Activated CD4-positive, alpha-beta memory T cell treated with anti-CD3 and anti-CD28 coated beads for 36 hours (primary cell): ENCODE measurements at regions not wholly inside any gene's neighbourhood (a gene's known extent, or its start where the extent isn't known, plus 50 kb on each side); places are given as distances from the start of the nearest gene placed in this dataset.

Experiments
- CTCF ChIA-PET: fragments of 350-600 bp; sonication (Branson Sonifier 250); formaldehyde crosslinking; loops from one replicate; lab custom pipeline; 2021; ENCODE audit warnings: antibody characterized with exemption, inconsistent platforms; lab: Charles Lee
- POLR2A ChIA-PET: fragments of 350-600 bp; sonication (Branson Sonifier 250); formaldehyde crosslinking; loops from one replicate; lab custom pipeline; 2021; ENCODE audit warnings: antibody characterized with exemption; lab: Charles Lee
- DNase-seq: peaks from one replicate; pipeline ENCODE4 v3.0.0-alpha.2; 2020
- H3K27ac Mint-ChIP-seq: one replicate; pipeline ENCODE4 v1.8.0; 2021; ENCODE audit warnings: mixed read lengths
- H3K27me3 Mint-ChIP-seq: one replicate; pipeline ENCODE4 v1.8.0; 2021; ENCODE audit warnings: mixed read lengths
- H3K36me3 Mint-ChIP-seq: one replicate; pipeline ENCODE4 v1.8.0; 2021; ENCODE audit warnings: mixed read lengths
- H3K4me1 Mint-ChIP-seq: one replicate; pipeline ENCODE4 v1.8.0; 2021; ENCODE audit warnings: low read depth, mixed read lengths
- H3K4me3 Mint-ChIP-seq: one replicate; pipeline ENCODE4 v1.8.0; 2021; ENCODE audit warnings: mild to moderate bottlenecking, mixed read lengths
- H3K9me3 Mint-ChIP-seq: one replicate; pipeline ENCODE4 v1.8.0; 2021; ENCODE audit warnings: mixed read lengths
- intact Hi-C: fragments of 100-400 bp; cut with micrococcal nuclease; formaldehyde crosslinking; loops from one replicate; pipeline ENCODE4 v1.15.1; 2023

GRCh38 chr4:14669371-14669770 lies 332.9 kb upstream of the CPEB2 start:
- Mint-ChIP-seq H3K4me1 (no peaks in the 10 kb centered on the region), H3K27ac (no peak overlapping the region), H3K9me3 (peaks cover 6% of the 10 kb centered on the region), H3K4me3 (no peak overlapping the region), H3K36me3 (peaks cover 2% of the 10 kb centered on the region), H3K27me3 (peaks cover 2% of the 10 kb centered on the region)
- CTCF ChIA-PET, result no interaction called here
- POLR2A ChIA-PET, result no interaction called here
- no peak for DNase-seq
- intact Hi-C loops, result no loop called here

- peaks cover 1% of the 10 kb centered on the region for H3K36me3 Mint-ChIP-seq
- H3K27me3 Mint-ChIP-seq, result peaks cover under 1% of the 10 kb centered on the region
- no peak overlapping the region for H3K4me3 Mint-ChIP-seq
- ChIA-PET CTCF (no interaction called here), POLR2A (no interaction called here)
- intact Hi-C loops, result no loop called here
- DNase-seq, result no peak
- no peak overlapping the region for H3K27ac Mint-ChIP-seq
- no peaks in the 10 kb centered on the region for H3K4me1 Mint-ChIP-seq
- peaks cover 4% of the 10 kb centered on the region for H3K9me3 Mint-ChIP-seq
These were observed 331.1 kb upstream of the CPEB2 start for GRCh38 chr4:14671146-14671545.

- H3K27ac Mint-ChIP-seq, result no peak overlapping the region
- H3K4me3 Mint-ChIP-seq, result no peak overlapping the region
- ChIA-PET POLR2A (no interaction called here), CTCF (no interaction called here)
- no peaks in the 10 kb centered on the region for H3K27me3 Mint-ChIP-seq
- DNase-seq, result no peak
- H3K9me3 Mint-ChIP-seq, result no peaks in the 10 kb centered on the region
- intact Hi-C loops, result no loop called here
- no peaks in the 10 kb centered on the region for H3K4me1 Mint-ChIP-seq
- H3K36me3 Mint-ChIP-seq, result no peaks in the 10 kb centered on the region
These were observed 326.8 kb upstream of the CPEB2 start for GRCh38 chr4:14675279-14675985.

- H3K4me3 Mint-ChIP-seq, result no peak overlapping the region
- no peaks in the 10 kb centered on the region for H3K36me3 Mint-ChIP-seq
- no peak overlapping the region for H3K27ac Mint-ChIP-seq
- DNase-seq, result no peak
- H3K4me1 Mint-ChIP-seq, result no peaks in the 10 kb centered on the region
- H3K27me3 Mint-ChIP-seq, result no peaks in the 10 kb centered on the region
- H3K9me3 Mint-ChIP-seq, result no peaks in the 10 kb centered on the region
- CTCF ChIA-PET, result no interaction called here
- intact Hi-C loops, result no loop called here
- POLR2A ChIA-PET, result interaction anchor here (0.6 kb wide), 1 partner anchor 178 kb away, joined by 5 read pairs; no protein-coding TSS in a partner anchor
These were observed 322.4 kb upstream of the CPEB2 start for GRCh38 chr4:14679906-14680305.

- POLR2A ChIA-PET, result no interaction called here
- H3K4me3 Mint-ChIP-seq, result no peak overlapping the region
- intact Hi-C loops, result no loop called here
- H3K27ac Mint-ChIP-seq, result no peak overlapping the region
- H3K36me3 Mint-ChIP-seq, result no peaks in the 10 kb centered on the region
- no peaks in the 10 kb centered on the region for H3K4me1 Mint-ChIP-seq
- no peaks in the 10 kb centered on the region for H3K27me3 Mint-ChIP-seq
- no peak for DNase-seq
- H3K9me3 Mint-ChIP-seq, result no peaks in the 10 kb centered on the region
- CTCF ChIA-PET, result no interaction called here
These were observed 321.0 kb upstream of the CPEB2 start for GRCh38 chr4:14681330-14681729.

GRCh38 chr4:14693728-14694127 lies 308.6 kb upstream of the CPEB2 start:
- intact Hi-C loops, result no loop called here
- Mint-ChIP-seq H3K27ac (no peak overlapping the region), H3K36me3 (no peaks in the 10 kb centered on the region), H3K4me1 (no peaks in the 10 kb centered on the region), H3K4me3 (no peak overlapping the region), H3K9me3 (peaks cover 2% of the 10 kb centered on the region), H3K27me3 (peaks cover 2% of the 10 kb centered on the region)
- POLR2A ChIA-PET, result interaction anchor here (0.7 kb wide), 1 partner anchor 11 kb away, joined by 3 read pairs; no protein-coding TSS in a partner anchor
- CTCF ChIA-PET, result no interaction called here
- DNase-seq, result no peak

GRCh38 chr4:14695095-14695845 lies 307.0 kb upstream of the CPEB2 start:
- ChIA-PET CTCF (no interaction called here), POLR2A (no interaction called here)
- intact Hi-C loops, result no loop called here
- no peaks in the 10 kb centered on the region for H3K36me3 Mint-ChIP-seq
- H3K4me1 Mint-ChIP-seq, result no peaks in the 10 kb centered on the region
- DNase-seq, result no peak
- H3K4me3 Mint-ChIP-seq, result no peak overlapping the region
- peaks cover 4% of the 10 kb centered on the region for H3K27me3 Mint-ChIP-seq
- H3K9me3 Mint-ChIP-seq, result peaks cover 2% of the 10 kb centered on the region
- no peak overlapping the region for H3K27ac Mint-ChIP-seq

- peaks cover 2% of the 10 kb centered on the region for H3K27me3 Mint-ChIP-seq
- no peak overlapping the region for H3K4me3 Mint-ChIP-seq
- POLR2A ChIA-PET, result no interaction called here
- H3K27ac Mint-ChIP-seq, result no peak overlapping the region
- H3K9me3 Mint-ChIP-seq, result no peaks in the 10 kb centered on the region
- CTCF ChIA-PET, result no interaction called here
- H3K36me3 Mint-ChIP-seq, result no peaks in the 10 kb centered on the region
- H3K4me1 Mint-ChIP-seq, result no peaks in the 10 kb centered on the region
- no peak for DNase-seq
- intact Hi-C loops, result no loop called here
These were observed 302.2 kb upstream of the CPEB2 start for GRCh38 chr4:14700083-14700482.

- peaks cover 2% of the 10 kb centered on the region for H3K27me3 Mint-ChIP-seq
These were observed 301.7 kb upstream of the CPEB2 start for GRCh38 chr4:14700544-14700943.

GRCh38 chr4:14701389-14701788 lies 300.9 kb upstream of the CPEB2 start:
- no peak overlapping the region for H3K4me3 Mint-ChIP-seq
- H3K36me3 Mint-ChIP-seq, result no peaks in the 10 kb centered on the region
- intact Hi-C loops, result no loop called here
- ChIA-PET CTCF (no interaction called here), POLR2A (no interaction called here)
- H3K9me3 Mint-ChIP-seq, result no peaks in the 10 kb centered on the region
- H3K4me1 Mint-ChIP-seq, result no peaks in the 10 kb centered on the region
- H3K27me3 Mint-ChIP-seq, result peaks cover 2% of the 10 kb centered on the region
- no peak for DNase-seq
- no peak overlapping the region for H3K27ac Mint-ChIP-seq

More at GRCh38 chr4:14700544-14700943, 301.7 kb upstream of the CPEB2 start:
- no peak for DNase-seq
- no peak overlapping the region for H3K4me3 Mint-ChIP-seq
- POLR2A ChIA-PET, result no interaction called here
- no peaks in the 10 kb centered on the region for H3K9me3 Mint-ChIP-seq
- no peaks in the 10 kb centered on the region for H3K4me1 Mint-ChIP-seq
- intact Hi-C loops, result no loop called here
- CTCF ChIA-PET, result interaction anchor here (0.6 kb wide), 1 partner anchor 248 kb away, joined by 3 read pairs; no protein-coding TSS in a partner anchor
- H3K36me3 Mint-ChIP-seq, result no peaks in the 10 kb centered on the region
- H3K27ac Mint-ChIP-seq, result no peak overlapping the region

- ChIA-PET CTCF (no interaction called here), POLR2A (no interaction called here)
- H3K27ac Mint-ChIP-seq, result no peak overlapping the region
- H3K36me3 Mint-ChIP-seq, result no peaks in the 10 kb centered on the region
- intact Hi-C loops, result no loop called here
- H3K9me3 Mint-ChIP-seq, result no peaks in the 10 kb centered on the region
- H3K4me1 Mint-ChIP-seq, result no peaks in the 10 kb centered on the region
- no peak overlapping the region for H3K4me3 Mint-ChIP-seq
- no peak for DNase-seq
- H3K27me3 Mint-ChIP-seq, result peaks cover 2% of the 10 kb centered on the region
These were observed 300.4 kb upstream of the CPEB2 start for GRCh38 chr4:14701896-14702295.

GRCh38 chr4:14708574-14708973 lies 293.7 kb upstream of the CPEB2 start:
- Mint-ChIP-seq H3K9me3 (no peaks in the 10 kb centered on the region), H3K27me3 (peaks cover 6% of the 10 kb centered on the region), H3K4me1 (no peaks in the 10 kb centered on the region), H3K27ac (no peak overlapping the region), H3K4me3 (no peak overlapping the region), H3K36me3 (no peaks in the 10 kb centered on the region)
- ChIA-PET CTCF (no interaction called here), POLR2A (no interaction called here)
- DNase-seq, result no peak
- intact Hi-C loops, result no loop called here

GRCh38 chr4:14711259-14711658 lies 291.0 kb upstream of the CPEB2 start:
- CTCF ChIA-PET, result no interaction called here
- POLR2A ChIA-PET, result no interaction called here
- H3K4me1 Mint-ChIP-seq, result no peaks in the 10 kb centered on the region
- intact Hi-C loops, result no loop called here
- H3K4me3 Mint-ChIP-seq, result no peak overlapping the region
- H3K27me3 Mint-ChIP-seq, result peaks cover 6% of the 10 kb centered on the region
- H3K27ac Mint-ChIP-seq, result no peak overlapping the region
- no peaks in the 10 kb centered on the region for H3K9me3 Mint-ChIP-seq
- no peaks in the 10 kb centered on the region for H3K36me3 Mint-ChIP-seq
- no peak for DNase-seq
